NCI-H345 (cell line): ENCODE measurements at regions not wholly inside any gene's neighbourhood (a gene's known extent, or its start where the extent isn't known, plus 50 kb on each side); places are given as distances from the start of the nearest gene placed in this dataset.

Experiments
- DNase-seq: peaks from one replicate; lab custom pipeline; 2025; lab: John Stamatoyannopoulos, UW

DNA sequence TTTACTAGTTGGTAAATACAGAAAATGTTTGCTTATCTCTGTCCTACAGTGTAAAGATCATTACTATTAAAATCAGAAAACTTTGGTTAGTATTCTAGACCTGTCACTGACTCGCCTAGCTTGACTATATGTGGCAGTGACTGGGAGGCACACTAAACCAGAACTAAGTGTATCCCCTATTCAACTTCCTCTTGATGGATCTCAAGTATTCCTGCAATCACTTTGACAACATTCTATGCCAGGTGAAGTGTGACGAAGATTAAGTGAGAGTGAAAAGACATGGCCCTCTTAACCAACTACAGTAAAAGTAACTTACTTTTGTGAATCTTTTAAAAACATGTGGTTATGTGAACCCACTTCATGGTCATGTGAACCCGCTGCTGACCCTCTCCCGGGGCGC lies 223.0 kb upstream of the ADAMTS5 start:
- DNase-seq = no peak

DNA sequence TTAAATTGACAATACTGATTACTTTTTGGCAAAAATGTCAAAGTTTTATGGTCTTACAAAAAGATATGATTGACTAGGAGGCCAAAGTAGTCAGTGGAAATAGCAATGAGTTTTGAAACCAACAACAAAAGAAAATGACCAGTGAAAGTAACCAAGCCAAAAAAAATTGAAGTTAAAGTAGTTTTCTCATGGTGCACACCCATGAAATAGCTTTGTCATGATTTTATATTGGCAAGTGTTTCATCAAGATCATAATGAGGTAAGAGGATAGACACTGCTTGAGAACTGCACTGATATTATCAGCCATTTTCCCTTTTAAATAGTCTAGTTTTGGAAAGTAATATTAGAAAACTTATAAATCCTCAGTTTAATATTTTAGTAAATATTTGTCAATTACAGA lies 206.2 kb upstream of the ADAMTS5 start:
- no peak for DNase-seq

DNA sequence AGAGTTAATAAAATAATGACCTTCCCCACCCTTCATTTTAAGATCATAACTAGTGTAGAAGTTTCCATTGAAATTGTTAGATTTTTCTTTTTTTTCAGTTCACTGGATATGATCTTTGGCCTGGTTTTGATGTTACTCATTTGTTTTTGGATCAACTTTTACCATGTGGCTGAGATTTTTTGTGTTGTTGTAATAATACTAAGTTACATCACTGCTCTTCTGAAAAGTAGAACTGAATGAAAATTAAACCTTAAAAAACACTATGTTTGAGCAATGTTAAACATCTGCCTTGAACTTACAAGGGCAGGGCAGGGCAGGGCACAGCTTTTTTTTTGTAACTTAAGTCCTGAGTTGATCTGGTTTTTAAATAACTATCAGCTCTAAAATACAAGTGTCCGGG lies 204.8 kb upstream of the ADAMTS5 start:
- DNase-seq = no peak

DNA sequence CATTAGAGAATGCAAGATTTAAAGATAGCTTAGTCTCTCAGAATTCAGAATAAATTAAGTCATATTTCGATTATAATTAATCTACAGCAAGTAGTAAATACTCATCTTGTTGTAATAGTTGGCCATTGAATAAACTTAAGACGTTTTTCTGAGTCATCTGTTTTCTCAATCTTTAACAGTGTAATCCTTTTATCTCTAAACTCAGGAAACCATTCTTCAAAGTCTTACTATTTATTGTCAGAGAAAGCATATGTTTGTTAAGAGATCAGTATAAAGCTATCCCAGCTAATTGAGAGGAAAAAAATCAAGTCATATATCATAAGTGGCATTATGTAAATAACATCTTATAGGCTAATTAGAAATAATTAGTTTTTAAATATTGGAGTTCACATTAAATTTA lies 201.2 kb upstream of the ADAMTS5 start:
- no peak for DNase-seq

DNA sequence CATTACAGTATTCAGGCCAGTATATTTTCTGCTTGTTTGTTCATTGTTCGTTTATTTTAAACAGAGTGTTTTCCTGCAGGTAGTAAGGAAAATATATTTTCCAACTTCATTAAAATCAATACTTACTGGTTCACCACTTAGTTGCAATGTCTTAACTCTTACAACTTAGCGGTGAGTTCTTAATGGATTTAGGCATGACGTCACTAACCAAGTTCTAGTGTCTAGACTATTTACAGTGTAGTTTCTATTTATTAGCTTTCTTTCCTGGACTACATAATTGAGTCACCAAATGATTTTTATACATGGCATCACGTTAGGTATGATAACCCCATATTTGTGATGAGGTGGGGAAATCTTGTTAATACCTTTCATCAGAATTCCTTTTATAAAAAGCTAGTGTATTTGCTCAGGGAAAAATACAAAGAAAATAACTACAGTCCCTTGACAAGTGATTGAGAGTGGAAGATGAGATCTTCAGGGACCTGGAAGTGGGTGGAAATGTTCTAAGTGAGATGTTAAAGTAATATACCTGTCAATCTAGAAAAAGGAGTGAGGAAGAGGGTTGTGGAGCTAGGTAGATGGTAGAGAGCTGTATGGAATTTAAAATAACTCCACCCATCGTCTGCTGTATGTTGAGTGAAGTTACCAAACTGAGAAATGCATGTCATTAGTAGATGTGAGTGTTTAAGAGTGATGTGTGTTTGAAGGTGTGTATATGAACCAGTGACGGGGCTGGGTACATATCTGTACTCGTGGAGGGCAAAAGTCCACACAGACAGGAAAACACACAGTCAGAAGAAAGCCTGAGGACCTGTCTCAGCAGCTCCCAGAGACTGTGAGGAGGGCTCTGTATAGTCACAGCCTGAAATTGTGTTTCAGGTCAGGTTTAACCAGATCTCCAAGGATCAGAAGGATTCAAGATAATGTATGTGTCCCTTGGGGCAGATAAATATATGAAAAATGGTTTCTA lies 197.6 kb upstream of the ADAMTS5 start:
- DNase-seq = no peak

DNA sequence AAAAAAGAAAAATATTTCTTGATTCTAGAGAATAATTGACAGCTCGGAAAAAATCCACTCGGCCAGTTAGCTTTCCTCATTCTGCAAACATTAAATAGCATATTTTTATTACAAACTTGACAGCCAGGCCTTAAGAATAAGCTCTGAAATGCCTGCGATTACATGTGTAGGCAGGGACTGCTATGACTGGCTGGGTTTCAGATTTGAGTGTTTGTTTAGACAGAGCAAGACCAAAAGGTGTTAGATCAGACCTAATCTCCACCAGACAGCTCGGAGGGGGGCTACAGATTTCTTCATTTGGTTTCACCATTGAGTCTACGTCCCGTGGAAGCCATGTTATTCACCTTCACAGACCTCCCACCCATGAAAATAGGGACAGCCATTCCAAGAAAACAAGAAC lies 192.1 kb upstream of the ADAMTS5 start:
- DNase-seq = no peak

DNA sequence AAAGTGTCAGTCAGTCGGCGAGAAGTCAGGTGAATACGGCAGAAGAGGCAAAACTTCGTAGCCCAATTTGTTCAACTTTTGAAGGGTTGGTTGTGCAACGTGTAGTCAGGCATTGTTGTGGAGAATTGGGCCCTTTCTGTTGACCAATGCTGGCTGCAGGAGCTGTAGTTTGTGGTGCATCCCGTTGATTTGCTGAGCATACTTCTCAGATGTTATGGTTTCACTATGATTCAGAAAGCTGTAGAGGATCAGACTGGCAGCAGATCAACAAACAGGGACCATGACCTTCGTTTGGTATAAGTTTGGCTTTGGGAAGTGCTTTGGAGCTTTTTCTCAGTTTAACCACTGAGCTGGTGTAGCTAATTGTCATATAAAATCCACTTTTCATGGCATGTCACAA lies 190.2 kb upstream of the ADAMTS5 start:
- no peak for DNase-seq

DNA sequence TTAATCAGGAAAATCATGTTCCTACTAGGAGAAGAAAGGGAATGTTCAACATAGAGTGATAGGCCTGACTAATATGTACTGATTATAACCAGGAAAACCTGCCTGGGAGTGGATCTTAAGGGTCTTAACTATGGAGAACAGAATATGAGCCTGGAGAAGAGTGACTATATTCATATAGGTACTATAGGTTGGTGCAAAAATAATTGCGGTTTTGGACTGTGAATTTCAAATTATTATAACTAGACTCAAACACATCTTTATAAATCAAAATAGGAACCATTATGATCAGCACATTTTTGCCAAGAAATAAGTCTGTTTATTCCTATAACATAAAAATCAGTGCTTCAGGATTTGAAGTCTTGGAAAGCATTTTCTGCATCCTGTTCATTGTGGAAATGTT lies 189.8 kb upstream of the ADAMTS5 start:
- DNase-seq = no peak

DNA sequence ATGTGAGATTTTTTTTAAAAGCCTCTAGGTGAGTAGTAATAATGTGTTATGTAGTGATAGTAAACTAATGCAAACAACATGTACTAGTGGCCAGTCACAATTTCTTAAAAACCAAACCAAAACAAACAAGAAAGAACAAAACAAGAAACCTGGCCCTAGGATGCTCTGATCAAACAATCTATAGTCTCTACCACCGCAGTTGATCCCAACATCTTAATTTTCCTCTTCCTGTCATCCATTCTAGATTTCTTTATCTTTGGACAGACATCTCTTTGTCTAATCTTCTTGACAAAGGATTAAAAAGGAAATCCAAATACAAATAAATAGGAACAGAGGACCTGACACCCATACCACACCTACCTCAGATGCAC lies 188.2 kb upstream of the ADAMTS5 start:
- no peak for DNase-seq

DNA sequence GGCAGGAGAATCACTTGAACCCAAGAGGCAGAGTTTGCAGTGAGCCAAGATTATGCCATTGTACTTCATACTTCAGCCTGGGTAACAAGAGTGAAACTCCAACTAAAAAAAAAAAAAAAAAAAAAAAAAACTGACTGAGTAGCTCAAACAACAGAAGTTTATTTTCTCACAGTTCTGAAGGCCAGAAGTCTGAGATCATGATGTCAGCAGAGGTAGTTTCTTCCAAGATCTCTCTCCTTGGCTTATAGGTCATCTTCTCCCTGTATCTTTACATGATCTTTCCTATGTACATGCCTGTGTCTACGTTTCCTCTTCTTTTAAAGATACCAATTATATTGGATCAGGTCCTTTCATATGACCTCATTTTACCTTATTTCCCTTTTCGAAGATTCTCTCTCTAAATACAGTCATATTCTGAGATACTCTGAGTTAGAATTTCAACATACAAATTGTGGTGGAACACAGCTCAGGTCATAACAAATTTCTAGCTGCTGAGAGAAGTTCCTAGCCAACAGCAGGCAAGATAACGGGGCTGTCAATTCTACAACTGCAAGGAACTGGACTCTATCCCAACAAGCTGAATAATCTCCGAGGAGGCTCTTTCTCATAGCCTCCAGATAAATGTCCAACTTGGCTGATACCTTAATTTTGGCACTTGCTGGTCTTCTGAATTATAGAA lies 187.7 kb upstream of the ADAMTS5 start:
- no peak for DNase-seq

DNA sequence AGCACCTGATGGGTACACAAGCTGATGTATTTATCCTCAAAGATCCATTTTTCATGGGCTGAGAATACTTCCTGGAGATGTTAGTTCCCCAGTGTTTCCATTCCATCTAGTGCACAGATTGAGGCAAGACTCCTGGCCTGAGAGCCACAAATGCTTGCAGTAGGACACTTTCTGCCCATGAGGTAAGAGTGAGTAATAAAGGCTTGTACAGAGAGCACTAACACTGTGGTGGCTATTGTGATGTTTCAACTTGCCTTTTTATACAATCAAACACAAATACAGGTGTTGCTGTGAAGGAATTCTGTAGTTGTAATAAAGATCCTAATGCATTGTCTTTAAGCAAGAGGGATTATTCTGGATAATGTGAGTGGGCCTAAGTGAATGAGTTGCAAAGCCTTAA lies 186.1 kb upstream of the ADAMTS5 start:
- DNase-seq = no peak

DNA sequence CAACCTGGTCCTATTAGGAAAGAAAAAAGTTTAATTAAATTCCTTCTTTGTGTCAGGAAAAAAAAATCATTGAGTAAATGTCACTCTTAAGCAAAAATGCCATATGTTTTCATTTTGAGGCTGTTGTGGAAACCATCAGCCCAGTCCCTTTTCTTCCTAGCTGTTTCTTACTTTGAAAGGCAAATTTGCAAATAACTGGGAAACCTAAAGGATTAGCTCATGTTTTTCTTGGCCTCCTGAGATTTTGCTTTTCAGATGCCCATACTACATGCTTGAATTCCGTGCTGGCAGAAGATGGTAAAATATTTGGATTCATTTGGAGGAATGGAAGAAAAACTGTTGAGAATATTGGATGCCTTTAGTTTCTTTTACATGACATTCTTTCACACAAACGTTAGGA lies 182.1 kb upstream of the ADAMTS5 start:
- no peak for DNase-seq

DNA sequence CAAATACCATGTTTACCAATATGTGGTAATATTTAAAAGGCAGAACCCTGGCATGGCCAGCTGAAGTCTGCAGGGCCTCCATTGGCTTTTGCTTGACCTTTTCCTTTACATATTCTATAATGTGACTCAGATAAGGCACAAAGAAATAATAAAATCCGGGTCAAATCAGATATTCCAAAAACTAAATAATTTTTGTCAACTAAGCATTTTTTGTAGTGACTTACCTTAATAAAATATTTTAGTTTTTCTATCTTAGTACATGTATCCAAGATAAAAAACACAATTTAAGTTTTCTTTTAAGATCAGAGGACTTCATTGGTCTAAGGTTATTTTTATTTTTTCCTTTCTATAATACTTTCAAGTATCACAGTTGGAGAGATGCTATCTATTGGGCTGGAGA lies 179.4 kb upstream of the ADAMTS5 start:
- no peak for DNase-seq

DNA sequence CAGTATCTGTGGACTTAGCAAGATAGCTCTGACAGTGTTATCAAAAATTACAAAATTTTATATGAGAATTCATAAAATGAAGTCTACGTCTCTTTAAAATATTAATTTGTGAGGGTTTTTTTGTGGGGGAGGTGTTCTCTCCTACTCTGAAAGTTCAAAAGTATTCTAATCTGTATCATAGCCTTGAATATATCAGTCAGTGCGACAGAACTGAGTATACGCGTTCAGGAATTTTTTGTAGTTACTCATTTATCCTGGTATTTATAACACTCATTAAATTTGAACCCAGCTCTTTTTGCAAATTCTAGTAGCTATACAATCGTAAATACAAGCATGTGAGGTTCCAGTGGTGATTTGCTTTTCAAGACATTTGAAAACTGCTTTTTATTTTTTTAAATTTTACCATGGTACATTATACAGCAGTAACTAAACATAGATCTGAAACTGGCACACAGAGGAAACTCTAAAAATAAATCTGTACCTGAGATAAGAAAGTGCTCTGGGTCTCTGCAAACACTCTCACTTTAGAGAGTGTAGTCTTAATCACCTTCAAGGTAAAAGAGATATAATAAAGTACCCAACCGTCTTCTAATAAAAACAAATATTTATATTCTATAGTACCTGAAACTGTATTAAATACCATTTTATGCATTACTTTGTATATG lies 178.4 kb upstream of the ADAMTS5 start:
- DNase-seq = no peak

DNA sequence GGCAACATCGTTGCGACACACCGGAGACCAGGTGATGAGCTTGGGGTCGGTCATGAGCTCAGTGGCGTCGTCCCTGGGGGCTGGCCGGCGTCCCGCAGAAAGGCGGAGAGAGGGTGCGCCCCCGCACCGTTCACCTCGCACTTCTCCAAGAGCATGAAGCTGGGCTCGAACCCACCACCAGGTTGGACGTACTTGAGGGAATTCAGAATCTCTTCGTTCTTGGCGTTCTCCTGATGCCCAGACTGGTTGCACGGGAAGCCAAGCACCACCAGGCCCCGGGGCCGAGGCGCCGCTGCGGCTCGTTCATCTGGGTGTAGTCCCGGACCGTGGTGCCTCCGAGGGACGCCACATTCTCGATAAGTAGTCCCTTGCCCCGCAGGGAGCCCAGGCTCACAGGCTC lies 176.6 kb upstream of the ADAMTS5 start:
- no peak for DNase-seq

DNA sequence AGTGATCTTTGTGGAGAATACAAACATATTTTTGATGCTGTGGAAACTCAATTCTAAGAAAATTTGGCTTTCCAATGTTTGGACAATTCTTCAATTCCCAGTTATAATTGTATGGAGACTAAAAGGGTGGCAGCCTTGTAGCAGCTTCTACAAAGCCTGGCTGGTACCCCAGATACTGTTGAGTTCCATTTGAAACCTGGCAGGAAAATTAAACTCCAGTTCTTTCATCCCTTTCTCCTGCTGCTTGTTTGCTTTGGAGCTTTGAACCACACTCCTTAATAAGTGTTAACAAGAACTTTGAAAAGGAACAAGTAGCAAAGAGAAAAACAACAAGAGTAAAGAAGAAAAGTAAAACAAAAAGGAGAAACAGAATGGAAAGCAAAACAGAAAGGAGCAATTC lies 172.6 kb upstream of the ADAMTS5 start:
- no peak for DNase-seq

DNA sequence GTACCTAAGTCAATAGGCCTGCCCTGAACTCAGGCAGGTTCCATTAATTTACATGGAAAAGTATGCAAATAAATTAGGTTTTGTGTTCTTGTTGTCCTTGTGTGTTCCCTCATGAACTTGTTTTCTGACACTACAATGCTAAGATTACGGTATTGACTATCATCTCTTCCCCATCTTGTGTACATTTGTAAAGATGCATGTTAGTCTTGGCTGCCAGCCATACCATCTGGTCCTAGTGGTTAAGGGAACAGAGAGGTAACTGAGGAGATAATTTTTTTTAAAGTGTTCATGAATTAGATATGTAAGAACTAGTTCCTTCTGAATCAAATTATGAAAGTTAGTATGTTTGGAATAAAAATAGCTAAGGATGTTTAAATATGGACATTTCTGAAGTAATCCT lies 167.6 kb upstream of the ADAMTS5 start:
- no peak for DNase-seq

DNA sequence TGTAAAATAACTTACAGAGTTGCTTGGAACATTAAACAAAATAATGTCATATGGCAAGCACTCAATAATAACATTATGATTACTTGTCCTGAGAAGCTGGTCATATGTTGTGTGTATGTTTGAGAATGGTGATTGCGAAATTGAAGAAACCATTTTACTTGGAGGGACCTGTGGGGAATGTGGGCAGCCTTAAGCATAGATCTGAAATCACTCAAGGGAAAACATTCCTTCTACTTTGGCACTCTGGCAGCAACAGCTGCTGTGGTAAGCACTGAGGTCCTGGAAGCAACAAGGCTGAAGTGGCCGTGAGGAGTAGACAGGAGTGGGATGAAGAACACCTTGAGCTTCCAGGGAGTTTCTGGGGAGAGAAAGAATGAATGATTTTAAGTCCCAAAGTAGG lies 165.4 kb upstream of the ADAMTS5 start:
- no peak for DNase-seq

DNA sequence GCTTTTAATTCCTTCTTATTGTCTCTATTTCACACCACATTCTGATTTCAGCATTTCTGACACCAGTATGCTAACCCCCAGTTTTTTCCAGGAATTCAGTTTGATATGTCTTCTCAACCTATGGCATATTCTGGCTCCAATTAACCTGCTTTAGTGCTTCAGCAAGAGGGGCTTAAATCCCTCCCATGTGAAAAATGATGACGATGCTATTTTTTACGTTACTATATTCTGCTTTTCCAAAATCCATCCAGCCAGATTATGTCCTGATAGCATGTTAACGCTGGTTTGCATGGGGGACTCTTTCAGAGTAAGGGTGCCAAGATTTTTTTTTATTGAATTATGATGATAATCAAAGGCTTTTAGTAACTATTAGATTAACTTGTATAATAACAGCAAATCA lies 163.3 kb upstream of the ADAMTS5 start:
- DNase-seq = no peak

DNA sequence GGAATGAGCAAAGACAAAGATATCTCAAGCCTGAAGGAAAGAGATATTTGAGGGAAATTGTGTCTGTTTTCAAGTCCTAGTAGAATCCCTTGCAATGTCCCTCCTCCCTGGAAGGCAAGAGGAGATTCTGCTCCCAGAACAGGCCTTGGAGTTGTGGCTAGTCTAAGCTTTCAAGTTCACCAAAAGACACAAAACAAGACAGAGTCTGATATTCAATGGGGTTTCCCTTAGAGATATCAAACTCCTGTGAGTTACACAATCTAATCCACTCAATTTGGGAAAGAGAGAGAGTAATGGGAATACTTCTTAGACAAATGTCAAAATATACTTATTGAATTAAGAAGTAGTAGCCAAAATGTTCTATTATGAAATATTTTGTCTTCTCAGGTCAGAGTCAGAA lies 162.8 kb upstream of the ADAMTS5 start:
- no peak for DNase-seq

DNA sequence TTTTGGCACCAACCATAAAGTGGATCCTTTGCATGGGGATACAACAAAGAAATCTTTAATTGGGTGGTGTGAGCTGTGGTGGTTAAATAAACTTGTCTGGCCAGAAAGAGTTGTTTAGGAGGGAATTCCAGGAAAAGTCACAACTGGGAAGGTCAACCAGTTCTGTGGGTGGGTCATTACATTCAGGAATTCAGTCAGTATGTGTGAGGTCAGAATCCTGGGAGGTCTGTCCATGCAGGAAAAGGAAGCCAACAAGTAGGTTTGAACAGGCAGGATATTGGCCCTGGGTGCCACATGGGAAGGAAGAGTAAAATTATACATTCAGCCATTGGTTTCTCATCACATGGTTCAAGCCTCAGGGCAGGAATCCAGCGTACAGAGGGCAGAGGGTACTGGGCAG lies 162.3 kb upstream of the ADAMTS5 start:
- no peak for DNase-seq

DNA sequence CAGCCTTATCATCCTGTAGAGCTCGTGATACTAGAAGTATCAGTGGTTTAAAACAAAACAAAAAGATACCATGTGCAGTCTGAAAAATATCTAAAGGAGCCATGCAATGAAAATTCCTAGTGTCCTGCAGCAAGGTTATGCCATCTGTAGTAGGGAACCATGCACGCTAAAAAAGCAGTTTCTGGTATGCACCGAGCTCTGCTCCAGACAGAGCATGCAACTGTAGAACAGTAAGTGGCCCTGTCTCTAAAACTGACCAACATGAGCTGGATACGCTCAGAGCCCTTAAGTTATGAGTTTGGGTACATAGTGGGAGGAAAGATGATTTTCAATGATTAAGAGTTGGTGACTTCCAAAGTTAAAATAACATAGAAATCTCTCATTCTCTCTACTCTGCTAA lies 159.3 kb upstream of the ADAMTS5 start:
- no peak for DNase-seq

DNA sequence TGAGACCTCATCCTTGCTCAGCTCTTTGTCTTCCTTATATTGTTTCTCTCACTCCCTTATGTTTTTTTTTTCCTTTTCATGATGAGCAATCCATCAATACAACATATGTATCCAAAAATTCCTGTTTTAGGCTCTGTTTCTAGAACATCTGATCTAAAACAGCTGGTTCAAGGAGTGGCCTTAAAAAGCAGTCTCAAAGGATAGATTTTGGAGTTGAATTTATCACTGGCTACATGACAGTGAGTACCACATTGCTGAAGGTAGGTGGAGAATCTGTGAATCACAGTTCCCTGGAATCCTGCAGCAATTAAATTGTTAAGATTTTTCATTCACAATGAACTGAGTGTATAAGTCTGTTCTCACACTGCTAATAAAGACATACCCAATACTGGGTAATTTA lies 155.8 kb upstream of the ADAMTS5 start:
- DNase-seq = no peak
